HG03095 (cell line): ENCODE measurements at regions not wholly inside any gene's neighbourhood (a gene's known extent, or its start where the extent isn't known, plus 50 kb on each side); places are given as distances from the start of the nearest gene placed in this dataset.

Source experiments
- ATAC-seq: cut with Tn5 transposase; IDR thresholded peaks from one replicate; pipeline ENCODE4 v1.9.1; 2021; ENCODE audit warnings: moderate library complexity; ENCODE audit not compliant: unreplicated experiment

DNA sequence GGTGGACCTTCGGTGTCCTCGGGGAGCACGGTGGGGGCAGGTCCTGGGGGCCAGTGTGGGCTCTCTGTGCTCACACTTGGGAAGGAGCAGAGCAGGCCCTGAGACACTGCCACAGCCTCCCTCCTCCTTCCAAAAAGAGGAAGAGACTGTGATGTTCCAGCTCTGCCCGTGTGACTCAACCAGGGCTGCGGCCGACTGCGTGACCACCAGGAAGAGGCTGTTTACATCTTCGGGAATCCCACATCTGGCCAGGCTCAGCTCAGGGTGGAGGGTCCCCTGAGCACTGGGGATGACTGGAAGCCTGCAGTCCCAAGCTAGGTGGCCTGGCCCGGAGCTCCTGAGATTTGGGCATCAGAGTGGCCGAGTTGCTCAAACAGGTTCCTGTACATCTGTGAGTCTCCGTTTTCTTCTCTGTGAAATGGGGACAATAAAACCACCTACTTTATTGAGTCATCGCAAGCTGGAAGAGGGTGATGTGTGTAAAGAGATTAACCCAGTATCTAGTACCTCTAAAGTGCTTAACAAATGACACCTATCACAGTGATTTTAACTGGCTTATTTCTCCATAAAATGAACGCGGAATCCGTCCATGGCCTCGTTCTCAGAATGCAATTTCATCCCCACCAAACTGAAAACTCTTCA, 242.1 kb downstream of the DLL1 start:
- no peak for ATAC-seq

- ATAC-seq = no peak
These were observed 243.1 kb downstream of the DLL1 start for GRCh38 chr6:170047823-170048222.

DNA sequence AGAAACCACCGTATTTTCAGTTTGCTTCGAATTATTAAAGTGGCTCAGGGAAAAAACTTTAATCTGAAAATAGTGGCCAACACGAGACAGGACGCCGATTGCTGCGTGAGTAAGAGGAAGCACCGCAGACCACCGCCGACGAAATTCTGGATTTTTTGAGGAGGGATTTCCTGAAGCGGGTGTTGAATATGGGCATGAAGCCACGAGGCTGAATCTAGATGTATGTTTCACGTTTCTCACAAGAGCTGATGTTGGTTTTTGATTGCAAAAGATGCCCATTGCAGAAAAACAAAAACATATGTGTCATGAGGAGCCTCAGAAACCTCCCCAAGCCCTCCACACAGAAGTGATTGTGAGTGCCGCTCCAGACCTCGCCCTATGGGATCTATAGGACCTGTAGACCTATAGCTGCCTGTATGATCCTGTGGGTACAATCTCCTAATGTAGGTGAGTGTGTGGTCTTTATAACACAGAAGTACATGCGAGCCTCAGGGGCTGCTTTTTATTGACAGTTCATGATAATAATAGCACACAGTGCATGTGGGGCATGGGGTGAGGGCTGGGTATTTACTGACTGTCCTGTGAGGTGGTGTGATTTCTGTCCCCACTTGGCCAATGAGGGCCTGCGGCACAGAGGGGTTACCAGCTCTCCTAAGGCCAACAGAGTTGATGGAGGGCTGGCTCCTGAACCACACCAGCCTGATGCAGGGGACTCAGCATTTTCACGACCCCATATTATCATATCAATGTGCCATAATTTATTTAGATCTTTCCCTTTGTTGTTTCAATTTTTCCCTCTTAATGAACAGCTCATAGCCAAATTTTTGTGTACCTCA, 243.9 kb downstream of the DLL1 start:
- no peak for ATAC-seq

- ATAC-seq = no peak
These were observed 244.8 kb downstream of the DLL1 start for GRCh38 chr6:170045981-170046667.

DNA sequence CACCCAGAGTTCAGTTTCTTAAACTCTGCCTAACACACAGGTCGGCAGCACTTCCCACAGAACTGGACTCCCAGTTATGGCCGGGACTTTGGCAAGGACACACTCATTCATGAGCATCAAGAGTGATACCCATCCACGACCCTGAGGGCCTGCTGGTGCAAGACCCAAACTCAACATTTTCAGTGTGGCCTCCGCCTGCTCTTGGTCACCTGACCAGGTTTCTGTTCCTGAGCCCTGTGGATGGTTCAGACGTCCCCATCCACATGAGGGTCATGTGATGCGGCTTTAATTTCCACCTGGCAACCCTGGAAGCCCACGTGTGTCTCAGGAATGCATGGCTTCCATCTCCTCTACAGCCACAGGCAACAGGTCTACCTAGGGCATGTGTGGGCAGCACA, 245.3 kb downstream of the DLL1 start:
- ATAC-seq = no peak

DNA sequence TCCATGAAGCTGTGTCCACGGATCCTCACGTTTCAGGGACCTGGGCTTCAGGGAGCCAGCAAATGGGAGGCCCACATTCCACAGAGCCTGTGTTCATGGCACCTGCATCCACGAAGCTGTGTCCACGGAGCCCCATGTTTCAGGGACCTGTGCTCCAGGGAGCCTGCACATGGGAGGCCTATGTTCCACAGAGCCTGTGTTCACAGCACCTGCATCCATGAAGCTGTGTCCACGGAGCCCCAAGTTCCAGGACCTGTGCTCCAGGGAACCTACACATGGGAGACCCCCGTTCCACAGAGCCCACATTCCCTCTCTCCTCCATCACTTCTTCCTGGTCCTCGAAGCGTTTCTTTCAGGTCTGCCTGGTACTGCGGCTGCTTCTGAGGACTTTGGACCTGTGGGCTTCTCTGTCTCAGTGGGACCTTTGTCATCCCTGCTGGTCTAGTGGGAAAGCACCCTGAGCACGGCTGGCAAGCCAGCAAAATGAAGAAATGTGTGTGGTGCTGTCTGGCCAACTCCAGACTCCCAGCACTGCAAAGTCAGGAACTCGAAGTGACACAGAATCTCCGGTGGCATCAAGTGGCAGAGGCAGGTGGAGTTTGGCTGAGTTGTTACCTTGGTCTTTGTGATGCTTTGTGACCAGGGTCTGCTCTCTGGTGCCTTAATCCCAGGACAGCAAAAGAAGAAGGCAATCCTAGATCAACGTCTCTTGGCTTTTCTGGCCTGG, 245.9 kb downstream of the DLL1 start:
- no peak for ATAC-seq

DNA sequence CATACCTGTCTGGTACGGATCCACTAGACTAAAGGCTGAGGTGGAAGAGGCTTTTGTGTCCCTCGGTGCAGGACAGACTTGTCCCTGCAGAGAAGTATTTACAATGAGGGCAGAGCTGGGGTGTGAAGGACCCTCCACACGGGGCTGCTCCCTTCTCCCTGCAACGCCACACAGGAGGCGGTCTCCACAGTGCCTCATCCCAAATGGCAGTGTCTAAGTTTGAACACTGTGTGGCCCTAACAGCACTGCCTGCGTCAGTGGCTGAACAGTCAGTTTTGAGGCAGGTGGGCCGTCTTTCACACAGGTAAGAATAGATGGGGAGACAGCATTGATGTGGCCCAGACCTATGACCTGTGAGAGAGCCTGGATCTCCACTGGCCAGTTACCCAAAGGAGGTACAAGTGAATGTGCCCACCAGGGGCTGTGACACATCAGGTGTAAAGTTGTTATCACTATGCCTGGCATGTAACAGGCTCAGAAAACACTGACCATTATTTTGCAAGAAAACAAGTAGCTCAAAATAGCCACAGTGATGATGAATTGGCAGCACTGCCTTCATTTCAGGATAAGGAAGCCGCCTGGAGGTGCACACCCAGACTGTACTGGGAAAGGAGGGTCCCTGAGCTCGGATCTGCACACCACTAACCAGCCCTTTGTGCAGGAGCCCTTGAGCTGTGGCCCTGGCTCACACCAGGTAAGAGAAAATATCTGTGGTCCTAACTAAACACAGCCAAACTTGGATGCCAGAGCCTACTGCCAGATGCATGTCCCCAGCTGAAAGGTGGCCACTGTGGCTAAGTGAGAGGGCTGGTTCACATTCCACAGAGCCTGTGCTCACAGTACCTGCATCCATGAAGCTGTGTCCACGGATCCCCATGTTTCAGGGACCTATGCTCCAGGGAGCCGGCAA, 246.7 kb downstream of the DLL1 start:
- ATAC-seq = no peak

DNA sequence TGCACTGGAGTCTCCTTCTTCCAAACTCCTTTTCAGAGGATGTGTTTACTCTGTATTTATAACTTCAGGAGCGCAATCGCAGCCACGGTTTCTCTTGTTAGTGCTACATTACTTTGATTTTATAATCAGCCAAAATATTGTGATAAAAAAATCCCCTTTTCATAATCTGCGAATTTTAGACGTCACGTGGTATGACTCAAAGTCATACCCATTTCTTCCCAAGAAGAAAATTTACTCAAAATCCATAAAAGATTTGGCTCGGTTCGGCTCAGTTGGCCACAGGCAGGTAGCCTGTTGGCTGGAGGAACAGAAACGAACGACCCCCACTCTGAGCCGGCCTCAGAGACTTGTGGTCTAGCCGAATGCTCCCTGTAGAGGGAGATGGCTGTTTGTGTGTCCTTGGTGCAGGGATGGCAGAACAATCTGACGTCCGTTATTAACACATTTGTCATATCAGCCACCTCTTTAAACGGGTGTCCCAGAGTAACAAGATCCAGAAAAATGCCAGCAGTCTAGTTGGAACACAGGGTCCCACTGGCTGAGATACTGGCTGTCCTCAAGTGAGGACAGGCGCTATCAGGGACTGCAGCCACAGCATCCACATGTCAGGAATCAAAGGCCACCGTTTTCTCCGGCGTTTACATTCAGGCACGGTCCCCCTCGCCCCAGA, 247.6 kb downstream of the DLL1 start:
- no peak for ATAC-seq

- ATAC-seq = no peak
These were observed 248.2 kb downstream of the DLL1 start for GRCh38 chr6:170042596-170043118.

DNA sequence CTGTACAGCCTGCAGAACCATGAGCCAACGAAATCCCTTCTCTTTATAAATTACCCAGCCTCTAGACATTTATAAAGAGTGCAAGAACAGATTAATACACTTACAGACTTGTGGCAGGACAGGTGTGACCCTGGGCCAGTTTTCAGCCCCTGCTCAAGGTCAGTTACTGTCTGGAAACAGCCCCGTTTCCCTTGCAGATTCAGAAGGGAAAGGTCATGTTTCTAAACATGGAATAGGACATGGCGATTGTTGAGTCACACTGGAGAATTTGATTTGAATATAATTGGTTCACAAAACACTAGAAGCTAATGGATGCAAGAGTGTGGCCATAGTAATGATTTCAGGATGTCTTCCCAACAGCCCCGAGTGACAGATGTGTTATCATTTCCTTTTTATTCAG, 248.8 kb downstream of the DLL1 start:
- ATAC-seq = no peak

GRCh38 chr6:170041526-170041925, 249.4 kb downstream of the DLL1 start:
- ATAC-seq = no peak

DNA sequence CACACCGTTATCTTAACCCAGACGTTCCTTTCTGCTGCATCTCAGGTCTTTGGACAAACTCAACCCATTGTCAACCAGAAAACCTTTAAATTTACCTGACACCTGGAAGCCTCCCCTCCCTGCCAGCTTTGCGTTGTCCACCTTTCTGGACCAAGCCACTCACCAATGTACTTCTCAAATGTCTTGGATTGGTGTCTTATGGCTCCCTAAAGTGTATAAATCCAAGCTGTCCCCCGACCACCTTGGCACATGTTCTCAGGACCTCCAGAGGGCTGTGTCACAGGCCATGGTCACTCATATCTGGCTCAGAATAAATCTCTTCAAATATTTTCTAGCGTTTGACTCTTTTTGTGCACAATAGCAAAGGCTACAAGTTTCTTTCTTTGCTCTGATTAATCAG, 250.0 kb downstream of the DLL1 start:
- no peak for ATAC-seq

GRCh38 chr6:170040115-170040500, 250.8 kb downstream of the DLL1 start:
- no peak for ATAC-seq

DNA sequence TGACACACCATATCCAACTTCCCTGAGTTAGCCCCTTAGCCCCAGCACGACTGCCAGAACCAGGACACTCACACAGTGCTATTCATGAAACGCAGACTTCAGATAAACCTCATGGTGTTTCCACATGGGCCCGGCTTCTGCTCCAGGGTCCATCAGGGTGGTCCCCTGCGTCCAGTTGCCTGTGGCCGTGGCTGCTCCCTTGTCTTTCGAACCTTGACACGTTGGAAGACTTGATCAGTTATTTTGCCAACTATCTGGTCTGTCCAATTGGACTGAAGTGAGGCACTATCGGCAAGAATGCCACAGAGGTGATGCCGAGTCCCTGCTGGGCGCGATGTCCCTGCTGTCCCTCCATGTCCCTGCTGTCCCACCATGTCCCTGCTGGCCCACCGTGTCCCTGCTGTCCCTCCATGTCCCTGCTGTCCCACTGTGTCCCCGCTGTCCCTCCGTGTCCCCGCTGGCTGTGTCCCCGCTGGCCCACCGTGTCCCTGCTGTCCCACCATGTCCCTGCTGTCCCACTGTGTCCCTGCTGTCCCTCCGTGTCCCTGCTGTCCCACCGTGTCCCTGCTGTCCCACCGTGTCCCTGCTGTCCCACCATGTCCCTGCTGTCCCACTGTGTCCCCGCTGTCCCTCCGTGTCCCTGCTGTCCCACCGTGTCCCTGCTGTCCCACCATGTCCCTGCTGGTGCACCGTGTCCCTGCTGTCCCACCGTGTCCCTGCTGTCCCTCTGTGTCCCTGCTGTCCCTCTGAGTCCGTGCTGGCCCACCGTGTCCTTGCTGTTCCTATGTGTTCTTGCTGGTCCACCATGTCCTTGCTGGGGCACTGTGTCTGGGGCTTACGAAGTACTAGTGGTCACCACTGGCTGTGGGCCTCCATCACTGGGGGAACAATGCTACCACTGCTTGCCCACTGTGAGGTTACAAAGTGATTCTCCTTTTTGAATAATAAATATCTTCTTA, 251.4 kb downstream of the DLL1 start:
- no peak for ATAC-seq

- no peak for ATAC-seq
These were observed 252.2 kb downstream of the DLL1 start for GRCh38 chr6:170038708-170039107.

- no peak for ATAC-seq
These were observed 252.6 kb downstream of the DLL1 start for GRCh38 chr6:170038251-170038650.

GRCh38 chr6:170037541-170038250, 253.2 kb downstream of the DLL1 start:
- ATAC-seq = no peak

GRCh38 chr6:170036916-170037315, 254.0 kb downstream of the DLL1 start:
- no peak for ATAC-seq
